NCI-H460 (cell line): ENCODE measurements at regions not wholly inside any gene's neighbourhood (a gene's known extent, or its start where the extent isn't known, plus 50 kb on each side); places are given as distances from the start of the nearest gene placed in this dataset.

Experiments used
- DNase-seq: peaks from one replicate; pipeline ENCODE4 v3.0.0-alpha.2; 2016; ENCODE audit warnings: low read depth; ENCODE audit errors: extremely low read depth

GRCh38 chr5:118692811-118693342 is 295.5 kb downstream of the DTWD2 start:
- DNase-seq: no peak

- DNase-seq: no peak
These were observed 300.4 kb downstream of the DTWD2 start for GRCh38 chr5:118687661-118688621.

GRCh38 chr5:118687100-118687499 is 301.2 kb downstream of the DTWD2 start:
- no peak for DNase-seq

- DNase-seq: no peak
These were observed 306.7 kb downstream of the DTWD2 start for GRCh38 chr5:118681655-118682054.

GRCh38 chr5:118679264-118679940 is 308.9 kb downstream of the DTWD2 start:
- DNase-seq: no peak

GRCh38 chr5:118678746-118679145 is 309.6 kb downstream of the DTWD2 start:
- no peak for DNase-seq

GRCh38 chr5:118675247-118675646 is 313.1 kb downstream of the DTWD2 start:
- no peak for DNase-seq

GRCh38 chr5:118657576-118657975 is 330.8 kb downstream of the DTWD2 start:
- no peak for DNase-seq

- no peak for DNase-seq
These were observed 334.5 kb downstream of the DTWD2 start for GRCh38 chr5:118653872-118654271.

GRCh38 chr5:118653183-118653582 is 335.2 kb downstream of the DTWD2 start:
- DNase-seq: no peak

GRCh38 chr5:118651002-118651401 is 337.3 kb downstream of the DTWD2 start:
- no peak for DNase-seq

- no peak for DNase-seq
These were observed 340.8 kb downstream of the DTWD2 start for GRCh38 chr5:118647587-118647986.

- DNase-seq: no peak
These were observed 341.4 kb downstream of the DTWD2 start for GRCh38 chr5:118646917-118647316.

GRCh38 chr5:118637947-118638670 is 350.2 kb downstream of the DTWD2 start:
- no peak for DNase-seq

GRCh38 chr5:118628660-118629354 is 359.5 kb downstream of the DTWD2 start:
- DNase-seq: no peak

- no peak for DNase-seq
These were observed 368.1 kb downstream of the DTWD2 start for GRCh38 chr5:118620233-118620632.

GRCh38 chr5:118619823-118620222 is 368.5 kb downstream of the DTWD2 start:
- DNase-seq: no peak

- DNase-seq: no peak
These were observed 372.1 kb downstream of the DTWD2 start for GRCh38 chr5:118616281-118616680.

GRCh38 chr5:118614731-118615456 is 373.5 kb downstream of the DTWD2 start:
- DNase-seq: no peak
